HL-60 (cell line): ENCODE measurements at regions not wholly inside any gene's neighbourhood (a gene's known extent, or its start where the extent isn't known, plus 50 kb on each side); places are given as distances from the start of the nearest gene placed in this dataset.

Experiments used
- DNase-seq, 2 experiments: peaks; one replicate each; pipeline ENCODE4 v3.0.0-alpha.2; 2010 to 2020; ENCODE audit warnings: low read depth in 1 of 2, low spot score in 1 of 2
- H3K27ac ChIP-seq: fragments of 250-450 bp; sonication (Bioruptor Pico); replicated peaks from 2 replicates; pipeline ENCODE4 v1.5.1; 2020; ENCODE audit warnings: mild to moderate bottlenecking, moderate library complexity
- H3K27me3 ChIP-seq: fragments of 250-450 bp; sonication (Bioruptor Pico); 2 replicates; pipeline ENCODE4 v1.5.1; 2021; ENCODE audit warnings: mild to moderate bottlenecking, moderate library complexity; ENCODE audit not compliant: insufficient read depth, poor library complexity, severe bottlenecking
- H3K4me3 ChIP-seq: replicated peaks from 2 replicates; pipeline ENCODE4 v1.5.1; 2011; ENCODE audit warnings: mild to moderate bottlenecking, control low read depth, low read length; ENCODE audit not compliant: insufficient read depth
- CTCF ChIP-seq: IDR thresholded peaks from one replicate; pipeline ENCODE4 v1.5.1; 2011; ENCODE audit warnings: low read length, control low read depth, inconsistent platforms; ENCODE audit not compliant: insufficient read depth
- GABPA ChIP-seq: IDR thresholded peaks from 2 replicates; pipeline ENCODE4 v1.6.1; 2012; ENCODE audit warnings: low read depth
- POLR2AphosphoS5 ChIP-seq: IDR thresholded peaks from 2 replicates; pipeline ENCODE4 v1.6.1; 2012; ENCODE audit warnings: low read depth
- REST ChIP-seq: IDR thresholded peaks from 2 replicates; pipeline ENCODE4 v1.6.1; 2012; ENCODE audit warnings: low read depth; ENCODE audit not compliant: insufficient replicate concordance
- SPI1 ChIP-seq: IDR thresholded peaks from 2 replicates; pipeline ENCODE4 v1.6.1; 2012; ENCODE audit warnings: low read depth, mild to moderate bottlenecking, borderline replicate concordance

DNA sequence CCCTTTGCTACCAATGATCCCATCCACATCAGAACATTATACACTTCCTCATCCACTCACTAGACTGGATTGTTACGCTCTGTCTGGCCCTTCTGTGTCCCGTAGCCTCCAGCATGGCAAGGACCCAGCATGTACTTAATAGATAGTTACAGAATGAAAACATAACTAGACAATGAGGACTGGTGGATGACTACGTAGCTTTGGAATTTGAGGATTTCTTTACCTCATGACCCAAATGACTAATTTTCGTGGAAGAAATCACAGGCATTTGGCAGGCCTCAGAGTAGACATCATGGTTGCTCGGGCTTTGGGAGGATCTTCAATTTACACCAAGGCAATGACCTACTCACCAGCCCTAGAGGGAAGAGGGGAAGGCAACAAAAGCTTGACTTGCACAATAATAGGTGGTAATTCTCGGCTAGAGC, 299.8 kb downstream of the TLE1 start:
- Histone ChIP-seq H3K4me3 (no peak overlapping the region), H3K27ac (no peak overlapping the region), H3K27me3 (no peaks in the 10 kb centered on the region)
- TF ChIP-seq SPI1 (no peak), POLR2AphosphoS5 (no peak), CTCF (no peak), REST (no peak), GABPA (no peak)
- DNase-seq: no peak

DNA sequence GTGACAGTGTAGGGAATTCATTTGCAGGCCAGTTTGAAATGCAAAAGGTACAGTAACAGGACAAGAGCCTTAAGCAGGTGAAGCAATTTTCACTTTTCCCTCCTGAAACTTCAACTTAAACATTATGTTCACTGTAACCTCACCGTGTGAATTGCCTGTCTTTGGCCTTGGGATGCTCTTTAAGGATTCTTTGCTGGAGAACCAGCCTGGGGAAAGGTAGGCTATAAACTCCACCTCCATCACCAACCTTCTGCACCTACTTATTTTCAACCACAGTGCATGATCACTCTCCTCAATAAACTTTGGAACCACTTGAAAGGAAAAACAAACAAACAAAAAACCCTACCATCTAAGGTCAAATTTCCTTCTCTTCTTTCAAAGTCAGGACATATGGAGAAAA, 300.5 kb downstream of the TLE1 start:
- no peaks in the 10 kb centered on the region for H3K27me3 ChIP-seq
- H3K27ac ChIP-seq: no peak overlapping the region
- H3K4me3 ChIP-seq: no peak overlapping the region
- no peak for TF ChIP-seq CTCF
- no peak for TF ChIP-seq REST
- no peak for TF ChIP-seq SPI1
- TF ChIP-seq POLR2AphosphoS5: no peak
- no peak for TF ChIP-seq GABPA
- no peak for DNase-seq

DNA sequence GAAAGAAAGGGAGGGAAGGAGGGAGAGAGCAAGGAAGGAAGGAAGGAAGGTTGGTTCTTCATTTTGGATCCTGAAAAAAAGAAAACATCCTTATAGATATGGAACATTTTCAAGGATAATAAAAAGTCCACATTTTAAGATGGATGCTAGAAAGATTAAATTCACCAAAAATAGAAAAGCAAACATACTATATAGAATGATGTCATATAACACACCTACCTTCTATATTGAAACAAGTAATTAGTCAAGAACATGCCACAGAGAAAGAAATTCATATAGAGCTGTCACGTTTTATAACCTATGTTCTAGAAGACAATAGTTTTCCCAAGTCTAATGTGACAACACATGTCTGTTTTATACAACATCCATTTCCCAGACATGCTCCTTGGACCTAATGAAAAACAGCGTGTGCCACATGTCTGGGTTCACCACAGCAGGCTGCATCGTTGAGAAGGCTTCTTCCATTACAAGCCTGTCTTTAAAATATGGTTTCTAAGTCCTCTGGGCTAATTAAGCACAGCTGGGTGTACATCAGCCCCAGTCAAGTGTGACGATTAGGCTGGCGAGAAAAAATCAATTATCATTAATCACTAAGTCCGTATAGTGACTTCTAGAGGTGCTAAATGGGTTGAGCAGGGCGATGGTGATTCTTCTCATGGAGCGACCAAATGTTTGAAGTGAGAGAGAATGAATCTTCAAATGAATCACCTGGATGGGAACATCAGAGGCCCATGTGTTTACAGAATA, 301.8 kb downstream of the TLE1 start:
- TF ChIP-seq REST: no peak
- no peak for TF ChIP-seq SPI1
- no peak for TF ChIP-seq POLR2AphosphoS5
- no peak for TF ChIP-seq CTCF
- no peak for TF ChIP-seq GABPA
- Histone ChIP-seq H3K27me3 (no peaks in the 10 kb centered on the region), H3K27ac (no peak overlapping the region), H3K4me3 (no peak overlapping the region)
- no peak for DNase-seq
